ENCODE measurements at regions not wholly inside any gene's neighbourhood (a gene's known extent, or its start where the extent isn't known, plus 50 kb on each side); places are given as distances from the start of the nearest gene placed in this dataset.

DNA sequence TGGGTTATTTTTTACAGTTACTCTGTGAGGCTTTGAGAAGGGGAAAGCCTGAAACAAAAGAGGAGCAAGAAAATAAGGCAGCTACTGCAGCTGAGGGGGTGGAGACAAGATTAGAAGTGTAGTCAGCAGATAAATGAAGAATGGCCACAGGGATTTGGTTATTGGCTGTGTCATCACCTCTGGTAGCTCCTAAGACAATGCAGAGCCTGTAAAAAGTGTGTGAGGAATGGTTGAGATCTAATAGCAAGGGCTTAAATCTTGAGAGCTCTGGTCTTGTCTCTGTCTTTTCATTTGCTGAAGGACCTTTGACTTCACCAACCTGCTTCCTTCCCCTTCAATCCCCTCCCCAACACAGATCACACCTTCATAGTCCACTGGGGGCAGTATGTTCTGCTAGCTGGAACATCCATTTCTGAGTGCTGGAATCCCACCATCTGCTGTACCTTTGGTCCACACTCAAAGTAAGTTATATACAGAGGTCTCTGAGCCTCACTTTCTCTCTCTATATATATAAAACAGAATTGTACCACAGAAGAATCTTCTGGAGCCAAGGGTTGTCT is 213.7 kb upstream of the ZIC3 start:
- Mint-ChIP-seq H3K27me3 (no peaks in the 10 kb centered on the region), H3K4me1 (ENCODE audit: unreplicated experiment) (no peaks in the 10 kb centered on the region), H3K4me3 (no peak overlapping the region), H3K27ac (no peak overlapping the region), H3K36me3 (no peaks in the 10 kb centered on the region), H3K9me3 (no peaks in the 10 kb centered on the region)
- TF ChIP-seq, protein P1, sequence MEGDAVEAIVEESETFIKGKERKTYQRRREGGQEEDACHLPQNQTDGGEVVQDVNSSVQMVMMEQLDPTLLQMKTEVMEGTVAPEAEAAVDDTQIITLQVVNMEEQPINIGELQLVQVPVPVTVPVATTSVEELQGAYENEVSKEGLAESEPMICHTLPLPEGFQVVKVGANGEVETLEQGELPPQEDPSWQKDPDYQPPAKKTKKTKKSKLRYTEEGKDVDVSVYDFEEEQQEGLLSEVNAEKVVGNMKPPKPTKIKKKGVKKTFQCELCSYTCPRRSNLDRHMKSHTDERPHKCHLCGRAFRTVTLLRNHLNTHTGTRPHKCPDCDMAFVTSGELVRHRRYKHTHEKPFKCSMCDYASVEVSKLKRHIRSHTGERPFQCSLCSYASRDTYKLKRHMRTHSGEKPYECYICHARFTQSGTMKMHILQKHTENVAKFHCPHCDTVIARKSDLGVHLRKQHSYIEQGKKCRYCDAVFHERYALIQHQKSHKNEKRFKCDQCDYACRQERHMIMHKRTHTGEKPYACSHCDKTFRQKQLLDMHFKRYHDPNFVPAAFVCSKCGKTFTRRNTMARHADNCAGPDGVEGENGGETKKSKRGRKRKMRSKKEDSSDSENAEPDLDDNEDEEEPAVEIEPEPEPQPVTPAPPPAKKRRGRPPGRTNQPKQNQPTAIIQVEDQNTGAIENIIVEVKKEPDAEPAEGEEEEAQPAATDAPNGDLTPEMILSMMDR (conservative IDR thresholded peaks at IDR 0.05): peak; percentile 28
- DNase-seq (ENCODE audit: extremely low spot score, unreplicated experiment): no peak

GRCh38 chrX:137342969-137343368 is 223.0 kb upstream of the ZIC3 start:
- TF ChIP-seq, protein P1 (conservative IDR thresholded peaks at IDR 0.05): no peak
- no peaks in the 10 kb centered on the region for H3K27me3 Mint-ChIP-seq
- DNase-seq (ENCODE audit: extremely low spot score, unreplicated experiment): no peak

GRCh38 chrX:137313627-137314026 is 252.3 kb upstream of the ZIC3 start:
- H3K4me1 Mint-ChIP-seq (ENCODE audit: unreplicated experiment): no peaks in the 10 kb centered on the region
- H3K4me3 Mint-ChIP-seq: no peak overlapping the region
- H3K9me3 Mint-ChIP-seq: peaks cover 8% of the 10 kb centered on the region
- H3K27me3 Mint-ChIP-seq: no peaks in the 10 kb centered on the region
- H3K27ac Mint-ChIP-seq: no peak overlapping the region
- H3K36me3 Mint-ChIP-seq: no peaks in the 10 kb centered on the region
- no peak for DNase-seq (ENCODE audit: extremely low spot score, unreplicated experiment)
- TF ChIP-seq, protein P1 (conservative IDR thresholded peaks at IDR 0.05): no peak

More at GRCh38 chrX:137342969-137343368, 223.0 kb upstream of the ZIC3 start:
- Mint-ChIP-seq H3K9me3 (no peaks in the 10 kb centered on the region), H3K36me3 (no peaks in the 10 kb centered on the region), H3K4me3 (no peak overlapping the region), H3K4me1 (ENCODE audit: unreplicated experiment) (no peaks in the 10 kb centered on the region), H3K27ac (no peak overlapping the region)

DNA sequence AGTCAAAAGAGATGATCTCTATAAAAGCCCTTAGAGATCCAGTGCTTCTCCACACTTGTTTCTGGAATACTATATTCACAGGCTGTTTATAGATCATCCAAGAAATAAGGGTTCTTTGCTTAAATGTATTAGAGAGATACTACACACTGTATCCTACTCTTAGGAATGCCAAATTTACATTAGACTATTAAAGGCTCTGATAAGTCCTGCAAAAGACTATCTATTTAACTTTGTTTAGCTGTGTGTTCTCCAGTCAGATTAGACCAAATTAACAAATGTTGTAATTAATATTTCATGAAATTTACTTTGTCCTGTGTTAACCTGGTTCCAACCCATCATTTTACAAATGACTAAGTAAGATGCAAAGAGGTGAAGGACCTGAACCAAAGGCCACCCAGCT is 260.5 kb upstream of the ZIC3 start:
- Mint-ChIP-seq H3K4me3 (no peak overlapping the region), H3K4me1 (ENCODE audit: unreplicated experiment) (no peaks in the 10 kb centered on the region), H3K27me3 (no peaks in the 10 kb centered on the region)

GRCh38 chrX:137297167-137297566 is 263.4 kb upstream of the GPR101 start:
- TF ChIP-seq, protein P1 (conservative IDR thresholded peaks at IDR 0.05): no peak
- H3K36me3 Mint-ChIP-seq: no peaks in the 10 kb centered on the region
- DNase-seq (ENCODE audit: extremely low spot score, unreplicated experiment): no peak
- no peaks in the 10 kb centered on the region for H3K4me1 Mint-ChIP-seq (ENCODE audit: unreplicated experiment)
- no peak overlapping the region for H3K4me3 Mint-ChIP-seq
- H3K27me3 Mint-ChIP-seq: peaks cover 3% of the 10 kb centered on the region
- H3K27ac Mint-ChIP-seq: no peak overlapping the region
- no peaks in the 10 kb centered on the region for H3K9me3 Mint-ChIP-seq

More for the DNA sequence above, 260.5 kb upstream of the ZIC3 start:
- Mint-ChIP-seq H3K36me3 (no peaks in the 10 kb centered on the region), H3K9me3 (peaks cover 4% of the 10 kb centered on the region), H3K27ac (no peak overlapping the region)
- DNase-seq (ENCODE audit: extremely low spot score, unreplicated experiment): no peak
- TF ChIP-seq, protein P1 (conservative IDR thresholded peaks at IDR 0.05): no peak

GRCh38 chrX:137290011-137290410 is 256.2 kb upstream of the GPR101 start:
- TF ChIP-seq, protein P1 (conservative IDR thresholded peaks at IDR 0.05): no peak
- Mint-ChIP-seq H3K9me3 (no peaks in the 10 kb centered on the region), H3K4me3 (no peak overlapping the region), H3K4me1 (ENCODE audit: unreplicated experiment) (no peaks in the 10 kb centered on the region), H3K36me3 (no peaks in the 10 kb centered on the region), H3K27me3 (peaks cover 3% of the 10 kb centered on the region), H3K27ac (no peak overlapping the region)
- DNase-seq (ENCODE audit: extremely low spot score, unreplicated experiment): no peak

All from type B pancreatic cell (in vitro differentiated cells).